CD4-positive, alpha-beta T cell (primary cell): ENCODE measurements at regions not wholly inside any gene's neighbourhood (a gene's known extent, or its start where the extent isn't known, plus 50 kb on each side); places are given as distances from the start of the nearest gene placed in this dataset.

Source experiments
- ATAC-seq: fragments of 200-7000 bp; cut with Tn5 transposase; one replicate; pipeline ENCODE4 v1.10.0; 2022; ENCODE audit warnings: mild to moderate bottlenecking; ENCODE audit not compliant: poor library complexity
- CTCF ChIA-PET: fragments of 350-600 bp; sonication (Branson Sonifier 250); formaldehyde crosslinking; loops from one replicate; lab custom pipeline; 2021; ENCODE audit warnings: antibody characterized with exemption, inconsistent platforms; lab: Charles Lee
- POLR2A ChIA-PET: fragments of 350-600 bp; sonication (Branson Sonifier 250); formaldehyde crosslinking; loops from one replicate; lab custom pipeline; 2021; ENCODE audit warnings: antibody characterized with exemption, inconsistent platforms; lab: Charles Lee
- DNase-seq, 14 experiments: peaks; one replicate each; pipeline ENCODE4 v3.0.0-alpha.2; 2013 to 2020; ENCODE audit warnings: mixed read lengths in 2 of 14
- H3K27ac ChIP-seq, 2 donors: one replicate each; pipeline versions ENCODE4 v1.5.1 to v1.7.0; 2013; ENCODE audit warnings: low read length in 2 of 2, low read depth in 1 of 2, mild to moderate bottlenecking in 1 of 2
- H3K27me3 ChIP-seq, 2 experiments: 1 replicate in 1 of 2; 2 replicates in 1 of 2; pipeline versions ENCODE4 v1.6.1 to v1.7.0; 2013; ENCODE audit warnings: low read length in 2 of 2, control low read depth in 1 of 2, mild to moderate bottlenecking in 1 of 2, moderate library complexity in 1 of 2; ENCODE audit not compliant: insufficient read depth in 2 of 2, control insufficient read depth in 1 of 2
- H3K36me3 ChIP-seq: one replicate; pipeline ENCODE4 v1.6.1; 2013; ENCODE audit warnings: low read length, control low read depth; ENCODE audit not compliant: insufficient read depth
- H3K4me1 ChIP-seq: one replicate; pipeline ENCODE4 v1.6.1; 2013; ENCODE audit warnings: low read length, control low read depth; ENCODE audit not compliant: insufficient read depth
- H3K4me3 ChIP-seq: one replicate; pipeline ENCODE4 v1.5.1; 2013; ENCODE audit warnings: mild to moderate bottlenecking, low read length, moderate library complexity
- H3K9me3 ChIP-seq, 2 experiments: 1 replicate in 1 of 2; 2 replicates in 1 of 2; pipeline versions ENCODE4 v1.6.1 to v1.7.0; 2013; ENCODE audit warnings: low read length in 2 of 2, mild to moderate bottlenecking in 2 of 2, control low read depth in 1 of 2, moderate library complexity in 1 of 2; ENCODE audit not compliant: control insufficient read depth in 1 of 2, insufficient read depth in 1 of 2
- H3K27ac Mint-ChIP-seq: one replicate; pipeline ENCODE4 v1.8.0; 2020; ENCODE audit warnings: mixed read lengths
- H3K27me3 Mint-ChIP-seq: one replicate; pipeline ENCODE4 v1.8.0; 2021; ENCODE audit warnings: mixed read lengths
- H3K36me3 Mint-ChIP-seq: one replicate; pipeline ENCODE4 v1.8.0; 2021; ENCODE audit warnings: low read depth, mixed read lengths
- H3K4me1 Mint-ChIP-seq: one replicate; pipeline ENCODE4 v1.8.0; 2021; ENCODE audit warnings: low read depth, mixed read lengths
- H3K4me3 Mint-ChIP-seq: one replicate; pipeline ENCODE4 v1.8.0; 2020; ENCODE audit warnings: mild to moderate bottlenecking, mixed read lengths
- H3K9me3 Mint-ChIP-seq: one replicate; pipeline ENCODE4 v1.8.0; 2020; ENCODE audit warnings: mixed read lengths
- CTCF ChIP-seq: fragments of 200-600 bp; IDR thresholded peaks from one replicate; pipeline ENCODE4 v1.8.0; 2022; ENCODE audit warnings: antibody characterized with exemption, mild to moderate bottlenecking
- intact Hi-C, 2 experiments: fragments of 100-400 bp; cut with DNase I in 1 of 2; cut with micrococcal nuclease in 1 of 2; formaldehyde crosslinking; loops; one replicate each; pipeline versions ENCODE4 v1.15.1 to v1.9.0; 2023 to 2025; cut with DNase I, micrococcal nuclease

GRCh38 chr1:20432341-20432740, 53.7 kb downstream of the CAMK2N1 start:
- Mint-ChIP-seq H3K27ac (no peak overlapping the region), H3K4me1 (no peaks in the 10 kb centered on the region), H3K9me3 (no peaks in the 10 kb centered on the region), H3K36me3 (no peaks in the 10 kb centered on the region), H3K4me3 (no peak overlapping the region), H3K27me3 (peaks cover 74% of the 10 kb centered on the region)
- Histone ChIP-seq H3K36me3 (no peaks in the 10 kb centered on the region), H3K27ac (no peak overlapping the region), H3K9me3 (no peaks in the 10 kb centered on the region), H3K27me3 (peaks cover 21 to 26% of the 10 kb centered on the region in 2 experiments), H3K4me1 (no peaks in the 10 kb centered on the region), H3K4me3 (no peak overlapping the region)
- ChIA-PET CTCF (no interaction called here), POLR2A (no interaction called here)
- intact Hi-C loops: no loop called here
- DNase-seq: no peak
- ATAC-seq: no peak
- no peak for TF ChIP-seq CTCF

GRCh38 chr1:20431176-20431460, 54.9 kb downstream of the CAMK2N1 start:
- no peaks in the 10 kb centered on the region for H3K9me3 Mint-ChIP-seq
- TF ChIP-seq CTCF: no peak
- Histone ChIP-seq H3K27ac (no peak overlapping the region), H3K27me3 (peaks cover 14 to 26% of the 10 kb centered on the region in 2 experiments), H3K4me3 (no peak overlapping the region), H3K4me1 (no peaks in the 10 kb centered on the region), H3K36me3 (no peaks in the 10 kb centered on the region), H3K9me3 (no peaks in the 10 kb centered on the region)
- no peaks in the 10 kb centered on the region for H3K36me3 Mint-ChIP-seq
- H3K27me3 Mint-ChIP-seq: peaks cover 70% of the 10 kb centered on the region
- DNase-seq: no peak
- no peak overlapping the region for H3K27ac Mint-ChIP-seq
- no peak for ATAC-seq
- H3K4me1 Mint-ChIP-seq: no peaks in the 10 kb centered on the region
- intact Hi-C loops: no loop called here
- CTCF ChIA-PET: no interaction called here
- H3K4me3 Mint-ChIP-seq: no peak overlapping the region
- POLR2A ChIA-PET: no interaction called here

- no peak overlapping the region for H3K4me3 Mint-ChIP-seq
- no peaks in the 10 kb centered on the region for H3K36me3 ChIP-seq
- DNase-seq: peak; percentile 3 to 56 (median 15)
- peaks cover 13 to 22% of the 10 kb centered on the region in 2 experiments for H3K27me3 ChIP-seq
- CTCF ChIA-PET: no interaction called here
- H3K4me1 Mint-ChIP-seq: no peaks in the 10 kb centered on the region
- intact Hi-C loops: no loop called here
- H3K27ac Mint-ChIP-seq: no peak overlapping the region
- no peaks in the 10 kb centered on the region for H3K4me1 ChIP-seq
- POLR2A ChIA-PET: no interaction called here
- no peak for ATAC-seq
- no peaks in the 10 kb centered on the region for H3K9me3 ChIP-seq
- H3K4me3 ChIP-seq: no peak overlapping the region
- H3K27me3 Mint-ChIP-seq: peaks cover 67% of the 10 kb centered on the region
- peak; percentile 58 for TF ChIP-seq CTCF
- no peaks in the 10 kb centered on the region for H3K36me3 Mint-ChIP-seq
- no peak overlapping the region for H3K27ac ChIP-seq
- no peaks in the 10 kb centered on the region for H3K9me3 Mint-ChIP-seq
These were observed 55.4 kb downstream of the CAMK2N1 start for GRCh38 chr1:20430355-20431175.
